ENCODE measurements at regions not wholly inside any gene's neighbourhood (a gene's known extent, or its start where the extent isn't known, plus 50 kb on each side); places are given as distances from the start of the nearest gene placed in this dataset.
"Not testable (repeated sequence)": the region's sequence is repeated elsewhere in the genome, so short reads cannot be mapped to it uniquely, and the experiment has no call there.

DNA sequence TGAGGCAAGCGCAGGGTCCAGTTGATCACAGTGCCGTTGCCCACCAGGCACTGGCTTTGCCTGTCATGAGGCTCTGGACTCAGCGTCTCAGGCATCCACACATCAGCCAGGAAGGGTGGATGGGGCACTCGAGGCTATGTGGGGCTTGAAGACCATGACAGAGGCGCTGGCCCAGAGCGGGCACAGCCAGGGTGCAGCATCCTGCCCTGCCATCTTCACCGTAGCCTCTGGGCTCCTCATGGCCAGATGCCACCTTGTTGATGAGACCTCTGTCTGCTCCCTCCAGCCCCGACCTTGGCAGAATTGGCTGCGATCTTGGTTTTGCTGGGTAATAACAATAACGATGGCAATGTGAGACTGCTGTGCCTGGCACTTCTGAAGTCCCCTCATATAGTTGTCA, 404.2 kb upstream of the IRX2 start:
- ChIA-PET CTCF (no interaction called here), POLR2A (no interaction called here)
- Mint-ChIP-seq H3K27ac (no peak overlapping the region), H3K4me3 (no peak overlapping the region), H3K9me3 (peaks cover 23% of the 10 kb centered on the region), H3K36me3 (ENCODE audit: low read depth) (no peaks in the 10 kb centered on the region), H3K4me1 (no peaks in the 10 kb centered on the region), H3K27me3 (no peaks in the 10 kb centered on the region)
- no peak for DNase-seq

- Mint-ChIP-seq H3K4me1 (no peaks in the 10 kb centered on the region), H3K9me3 (peaks cover 23% of the 10 kb centered on the region), H3K4me3 (no peak overlapping the region), H3K27me3 (no peaks in the 10 kb centered on the region), H3K27ac (no peak overlapping the region), H3K36me3 (ENCODE audit: low read depth) (no peaks in the 10 kb centered on the region)
- ChIA-PET CTCF (no interaction called here), POLR2A (no interaction called here)
- DNase-seq = no peak
These were observed 403.6 kb upstream of the IRX2 start for GRCh38 chr5:3155046-3155445.

GRCh38 chr5:3153906-3154305, 402.4 kb upstream of the IRX2 start:
- Mint-ChIP-seq H3K36me3 (ENCODE audit: low read depth) (no peaks in the 10 kb centered on the region), H3K4me1 (no peaks in the 10 kb centered on the region), H3K4me3 (no peak overlapping the region), H3K27me3 (no peaks in the 10 kb centered on the region), H3K27ac (no peak overlapping the region), H3K9me3 (peaks cover 23% of the 10 kb centered on the region)
- no peak for DNase-seq
- CTCF ChIA-PET = no interaction called here
- POLR2A ChIA-PET = no interaction called here

- no peak overlapping the region for H3K27ac Mint-ChIP-seq
- POLR2A ChIA-PET = no interaction called here
- H3K4me3 Mint-ChIP-seq = no peak overlapping the region
These were observed 401.9 kb upstream of the IRX2 start for GRCh38 chr5:3153226-3153858.

GRCh38 chr5:3149899-3150298, 398.4 kb upstream of the IRX2 start:
- Mint-ChIP-seq H3K27me3 (no peaks in the 10 kb centered on the region), H3K9me3 (peaks cover 21% of the 10 kb centered on the region), H3K27ac (no peak overlapping the region), H3K36me3 (ENCODE audit: low read depth) (no peaks in the 10 kb centered on the region), H3K4me1 (no peaks in the 10 kb centered on the region), H3K4me3 (no peak overlapping the region)
- POLR2A ChIA-PET = no interaction called here
- DNase-seq = no peak
- CTCF ChIA-PET = no interaction called here

More at GRCh38 chr5:3153226-3153858, 401.9 kb upstream of the IRX2 start:
- Mint-ChIP-seq H3K36me3 (ENCODE audit: low read depth) (no peaks in the 10 kb centered on the region), H3K4me1 (no peaks in the 10 kb centered on the region), H3K27me3 (no peaks in the 10 kb centered on the region), H3K9me3 (peaks cover 23% of the 10 kb centered on the region)
- DNase-seq = no peak
- CTCF ChIA-PET = no interaction called here

- H3K27ac Mint-ChIP-seq; H3K4me1 Mint-ChIP-seq; POLR2A ChIA-PET; H3K36me3 Mint-ChIP-seq (ENCODE audit: low read depth); H3K4me3 Mint-ChIP-seq; CTCF ChIA-PET; H3K27me3 Mint-ChIP-seq; DNase-seq: not testable (repeated sequence)
- H3K9me3 Mint-ChIP-seq = peaks cover 23% of the 10 kb centered on the region
These were observed 395.9 kb upstream of the IRX2 start for GRCh38 chr5:3147405-3147804.

DNA sequence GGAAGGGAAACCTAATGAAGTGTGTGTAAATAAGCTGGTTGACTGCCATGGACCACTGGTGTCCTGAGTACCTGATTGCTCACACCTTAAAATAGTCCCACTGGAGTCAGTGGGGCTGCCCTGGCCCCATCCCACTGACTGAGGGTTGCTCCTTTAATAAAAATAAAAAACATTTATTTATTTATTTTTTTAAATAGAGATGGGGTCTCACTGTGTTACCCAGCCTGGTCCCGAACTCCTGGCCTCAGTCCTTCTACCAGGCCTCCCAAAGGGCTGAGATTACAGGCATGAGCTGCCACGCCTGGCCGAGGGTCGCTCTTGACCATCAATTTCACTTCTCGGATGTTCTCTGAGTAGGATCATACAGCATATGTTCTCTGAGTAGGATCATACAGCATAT, 394.2 kb upstream of the IRX2 start:
- Mint-ChIP-seq H3K36me3 (ENCODE audit: low read depth) (no peaks in the 10 kb centered on the region), H3K27ac (no peak overlapping the region), H3K27me3 (no peaks in the 10 kb centered on the region), H3K9me3 (peaks cover 17% of the 10 kb centered on the region), H3K4me1 (no peaks in the 10 kb centered on the region), H3K4me3 (no peak overlapping the region)
- no peak for DNase-seq
- POLR2A ChIA-PET = no interaction called here
- CTCF ChIA-PET = no interaction called here

DNA sequence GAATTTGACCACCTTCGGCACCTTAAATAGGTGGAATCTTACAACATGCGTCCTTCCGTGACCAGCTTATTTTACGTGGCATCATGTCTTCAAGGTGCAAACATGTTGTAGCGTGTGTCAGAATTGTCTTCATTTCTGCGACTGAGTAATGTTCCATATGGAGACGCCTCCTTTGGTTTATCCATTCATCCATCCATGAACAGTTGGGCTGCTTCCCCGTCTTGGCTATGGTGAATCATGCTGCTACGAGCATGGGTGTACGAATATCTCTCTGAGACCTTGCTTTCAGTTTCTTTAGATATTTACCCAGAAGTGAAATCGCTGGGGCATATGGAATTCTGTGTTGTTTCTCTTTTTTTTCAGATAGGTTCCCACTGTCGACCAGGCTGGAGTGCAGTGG, 391.9 kb upstream of the IRX2 start:
- DNase-seq = no peak
- no peaks in the 10 kb centered on the region for H3K27me3 Mint-ChIP-seq
- H3K4me1 Mint-ChIP-seq = no peaks in the 10 kb centered on the region
- H3K9me3 Mint-ChIP-seq = peaks cover 21% of the 10 kb centered on the region
- no peak overlapping the region for H3K27ac Mint-ChIP-seq
- H3K36me3 Mint-ChIP-seq (ENCODE audit: low read depth) = no peaks in the 10 kb centered on the region
- no peak overlapping the region for H3K4me3 Mint-ChIP-seq
- CTCF ChIA-PET = no interaction called here
- POLR2A ChIA-PET = no interaction called here

GRCh38 chr5:3142261-3143027, 391.0 kb upstream of the IRX2 start:
- Mint-ChIP-seq H3K27me3 (no peaks in the 10 kb centered on the region), H3K27ac (no peak overlapping the region), H3K36me3 (ENCODE audit: low read depth) (no peaks in the 10 kb centered on the region), H3K9me3 (peaks cover 22% of the 10 kb centered on the region), H3K4me1 (no peaks in the 10 kb centered on the region), H3K4me3 (no peak overlapping the region)
- CTCF ChIA-PET = no interaction called here
- POLR2A ChIA-PET = no interaction called here
- no peak for DNase-seq

GRCh38 chr5:3140117-3140516, 388.6 kb upstream of the IRX2 start:
- ChIA-PET CTCF (no interaction called here), POLR2A (no interaction called here)
- peaks cover 25% of the 10 kb centered on the region for H3K9me3 Mint-ChIP-seq
- H3K4me3 Mint-ChIP-seq = no peak overlapping the region
- no peak overlapping the region for H3K27ac Mint-ChIP-seq
- no peaks in the 10 kb centered on the region for H3K4me1 Mint-ChIP-seq
- no peak for DNase-seq
- H3K27me3 Mint-ChIP-seq = no peaks in the 10 kb centered on the region
- H3K36me3 Mint-ChIP-seq (ENCODE audit: low read depth) = no peaks in the 10 kb centered on the region

GRCh38 chr5:3139499-3139931, 388.0 kb upstream of the IRX2 start:
- H3K4me3 Mint-ChIP-seq = no peak overlapping the region
- CTCF ChIA-PET = no interaction called here
- no peak overlapping the region for H3K27ac Mint-ChIP-seq
- peaks cover 25% of the 10 kb centered on the region for H3K9me3 Mint-ChIP-seq
- POLR2A ChIA-PET = no interaction called here
- H3K36me3 Mint-ChIP-seq (ENCODE audit: low read depth) = no peaks in the 10 kb centered on the region
- H3K4me1 Mint-ChIP-seq = no peaks in the 10 kb centered on the region
- no peak for DNase-seq
- no peaks in the 10 kb centered on the region for H3K27me3 Mint-ChIP-seq

DNA sequence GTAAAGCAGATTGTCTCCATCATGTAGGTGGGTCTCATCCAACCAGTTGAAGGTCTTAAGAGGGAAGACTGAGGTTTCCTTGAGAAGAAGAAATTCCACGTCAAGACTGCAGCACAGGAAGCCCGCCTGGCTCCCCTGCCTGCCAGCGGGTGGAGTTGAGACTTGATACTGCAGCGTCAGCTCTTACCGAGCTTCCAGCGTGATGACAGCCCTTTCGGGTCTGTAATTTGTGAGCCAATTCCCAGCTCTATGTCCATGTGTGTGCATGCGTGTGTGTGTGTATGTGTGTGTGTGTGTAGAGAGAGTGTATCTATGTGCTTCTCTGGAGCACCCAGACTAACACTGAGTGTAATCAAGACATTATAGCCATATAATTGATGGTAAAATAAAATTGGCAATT, 379.7 kb upstream of the IRX2 start:
- Mint-ChIP-seq H3K36me3 (ENCODE audit: low read depth) (no peaks in the 10 kb centered on the region), H3K27me3 (no peaks in the 10 kb centered on the region), H3K27ac (no peak overlapping the region), H3K4me3 (no peak overlapping the region), H3K4me1 (no peaks in the 10 kb centered on the region), H3K9me3 (peaks cover 26% of the 10 kb centered on the region)
- ChIA-PET CTCF (no interaction called here), POLR2A (no interaction called here)
- no peak for DNase-seq

DNA sequence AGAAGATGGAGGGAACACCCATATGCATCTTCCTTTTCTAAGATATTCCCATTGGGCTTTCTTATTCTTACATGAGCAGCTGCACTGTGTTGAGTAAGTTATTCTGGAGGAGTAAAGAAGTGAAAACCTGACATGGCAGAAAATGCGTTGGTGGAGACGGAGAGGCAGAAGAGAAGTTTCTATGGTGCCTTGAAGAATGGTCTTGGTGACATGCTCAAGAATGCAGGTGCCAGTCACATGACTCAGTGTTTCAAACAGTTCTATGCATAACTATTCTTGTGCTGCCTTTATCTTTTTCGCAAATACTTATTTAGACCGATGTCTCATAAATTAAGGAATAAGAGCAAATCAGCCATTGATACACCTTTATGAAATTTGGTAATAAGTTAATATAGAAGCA, 377.8 kb upstream of the IRX2 start:
- POLR2A ChIA-PET = no interaction called here
- peaks cover 20% of the 10 kb centered on the region for H3K9me3 Mint-ChIP-seq

DNA sequence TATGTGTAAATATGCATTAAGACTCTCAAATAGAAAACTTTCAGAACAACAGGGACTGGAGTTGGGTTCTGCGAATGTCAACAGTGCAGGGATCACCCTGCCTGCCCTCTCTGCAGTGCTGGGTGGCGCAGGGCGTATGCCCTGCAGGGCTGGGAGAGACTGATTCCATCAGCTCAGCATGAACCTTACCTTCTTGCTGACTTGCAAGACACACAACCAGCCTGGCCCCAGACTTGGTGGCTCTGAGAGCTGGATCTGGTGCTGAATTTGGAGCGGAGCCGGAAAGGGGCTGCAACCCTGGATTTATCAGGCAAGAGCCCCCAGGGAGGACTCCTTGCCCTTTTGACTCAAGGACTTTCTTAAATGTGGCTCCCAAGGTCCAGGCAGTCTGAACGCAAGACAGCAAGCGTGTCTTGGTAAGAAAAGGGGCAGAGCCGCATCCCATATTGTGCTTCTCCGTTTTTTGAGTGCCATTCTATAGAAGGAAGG, 376.0 kb upstream of the IRX2 start:
- DNase-seq = no peak
- Mint-ChIP-seq H3K9me3 (peaks cover 20% of the 10 kb centered on the region), H3K4me1 (no peaks in the 10 kb centered on the region), H3K36me3 (ENCODE audit: low read depth) (no peaks in the 10 kb centered on the region), H3K27ac (no peak overlapping the region), H3K27me3 (no peaks in the 10 kb centered on the region), H3K4me3 (no peak overlapping the region)
- POLR2A ChIA-PET = no interaction called here
- CTCF ChIA-PET = no interaction called here

More for the DNA sequence above, 377.8 kb upstream of the IRX2 start:
- no peaks in the 10 kb centered on the region for H3K4me1 Mint-ChIP-seq
- no peak overlapping the region for H3K27ac Mint-ChIP-seq
- CTCF ChIA-PET = no interaction called here
- no peaks in the 10 kb centered on the region for H3K36me3 Mint-ChIP-seq (ENCODE audit: low read depth)
- no peak overlapping the region for H3K4me3 Mint-ChIP-seq
- H3K27me3 Mint-ChIP-seq = no peaks in the 10 kb centered on the region
- DNase-seq = no peak
